H1 (cell line): ENCODE measurements at regions not wholly inside any gene's neighbourhood (a gene's known extent, or its start where the extent isn't known, plus 50 kb on each side); places are given as distances from the start of the nearest gene placed in this dataset. TPM values are rescaled to one million over a fixed set of nuclear protein-coding genes. Genes with fewer than 3 reads are reported as not detected.

Experiments
- small RNA-seq: library from polyadenylated mRNA; stranded (forward); fragments of <200 nt; extraction: miRNeasy Mini kit (QIAGEN cat#:217004); gene quantifications from one replicate; pipeline ENCODE3, GENCODE V24; 2013; ENCODE audit not compliant: insufficient read depth

Small RNA genes lying in the stretch of these regions (small RNA-seq; reads per million reads assigned to genes)
- not detected for gene AL356157.2
